ENCODE measurements at regions not wholly inside any gene's neighbourhood (a gene's known extent, or its start where the extent isn't known, plus 50 kb on each side); places are given as distances from the start of the nearest gene placed in this dataset.

DNA sequence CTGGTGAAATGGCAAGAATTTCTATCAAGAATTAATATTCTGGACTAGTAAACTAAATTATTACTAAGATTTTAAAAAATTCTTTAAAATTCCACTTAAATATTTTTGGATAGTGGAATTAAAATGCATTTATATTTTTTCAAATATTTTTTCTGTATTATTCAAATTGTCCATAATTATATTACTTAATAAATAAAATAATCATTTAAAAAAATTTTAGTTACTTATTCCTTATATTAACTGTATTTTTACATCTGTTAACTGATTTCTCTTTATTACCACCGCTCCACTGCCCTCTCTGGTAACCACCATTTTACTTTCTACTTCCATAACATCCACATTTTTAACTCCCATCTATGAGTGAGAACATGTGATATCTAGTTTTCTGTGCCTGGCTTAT, 828.4 kb downstream of the VGLL3 start:
- DNase-seq: no peak

DNA sequence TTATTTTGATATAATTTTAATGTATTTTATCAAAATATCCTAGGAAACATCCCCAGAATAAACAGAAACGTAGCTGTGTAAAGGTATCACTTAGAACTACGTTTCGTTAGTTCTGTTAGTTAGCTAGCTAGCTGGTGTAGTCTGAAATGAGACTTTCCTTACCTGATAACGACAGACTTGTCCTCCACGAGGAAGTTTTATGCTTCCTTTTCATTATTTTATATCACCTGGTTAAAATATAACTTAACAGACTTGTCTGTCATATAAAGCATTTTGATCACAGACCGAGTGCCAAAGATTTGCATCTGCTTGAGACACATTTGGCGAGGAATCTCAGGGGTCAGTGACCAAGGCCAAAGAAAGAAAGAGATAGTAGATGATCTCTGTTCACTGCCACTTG, 829.5 kb downstream of the VGLL3 start:
- no peak for DNase-seq

DNA sequence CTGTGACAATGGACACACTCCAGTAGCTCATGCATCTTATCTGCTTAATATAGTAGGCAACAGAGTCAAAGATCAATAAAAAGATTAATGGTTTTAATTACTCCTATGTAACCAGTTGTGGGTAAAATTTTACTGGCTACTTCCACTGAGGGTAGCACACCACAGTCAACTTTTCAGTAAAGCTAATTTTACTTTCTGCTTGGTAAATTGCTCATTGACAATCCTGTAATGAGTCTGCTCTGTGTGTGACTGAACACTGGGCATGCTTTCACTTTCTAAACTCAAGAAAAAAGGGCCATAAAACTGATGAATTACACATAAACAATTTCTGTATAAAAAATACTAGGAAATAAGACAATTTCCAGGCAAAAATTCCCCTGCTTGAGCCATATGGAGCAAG, 838.3 kb downstream of the VGLL3 start:
- no peak for DNase-seq

DNA sequence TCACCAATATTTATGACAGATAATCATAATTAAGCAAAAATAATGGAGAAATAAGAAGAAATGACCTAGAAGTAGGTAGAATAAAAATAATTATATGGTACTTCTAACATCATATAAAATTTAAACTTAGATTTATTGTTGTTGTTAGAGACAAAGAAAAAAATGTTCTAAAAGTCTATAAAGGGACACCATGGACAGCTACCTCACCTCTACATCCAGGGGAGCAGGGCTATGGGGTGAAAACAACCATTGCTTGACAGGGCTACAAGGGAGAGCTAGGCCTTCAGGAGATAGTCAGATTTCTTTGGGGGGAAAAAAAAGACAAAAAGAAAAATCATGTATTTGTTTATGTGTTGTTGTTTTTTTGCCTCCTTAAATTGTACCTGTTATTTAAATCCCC, 841.9 kb downstream of the VGLL3 start:
- DNase-seq: no peak

DNA sequence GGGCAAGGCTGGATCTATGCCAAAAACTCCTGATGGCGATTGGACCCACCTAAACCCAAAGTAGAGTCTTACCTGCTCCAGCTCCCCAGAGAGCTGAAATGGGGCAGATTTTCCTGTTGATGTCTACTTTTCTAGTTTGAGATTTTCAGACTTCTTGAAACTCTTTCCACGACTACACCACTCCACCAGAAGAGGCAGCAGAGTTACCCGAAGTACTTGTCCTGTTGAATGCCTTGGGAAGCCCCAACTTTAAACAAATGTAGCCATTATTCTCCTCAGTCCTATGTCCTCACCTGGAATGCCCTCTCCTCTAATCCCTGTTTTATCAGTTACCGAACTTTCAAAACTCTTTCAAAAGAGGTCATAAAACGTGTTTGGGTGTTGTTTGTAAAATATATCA, 843.8 kb downstream of the VGLL3 start:
- no peak for DNase-seq

DNA sequence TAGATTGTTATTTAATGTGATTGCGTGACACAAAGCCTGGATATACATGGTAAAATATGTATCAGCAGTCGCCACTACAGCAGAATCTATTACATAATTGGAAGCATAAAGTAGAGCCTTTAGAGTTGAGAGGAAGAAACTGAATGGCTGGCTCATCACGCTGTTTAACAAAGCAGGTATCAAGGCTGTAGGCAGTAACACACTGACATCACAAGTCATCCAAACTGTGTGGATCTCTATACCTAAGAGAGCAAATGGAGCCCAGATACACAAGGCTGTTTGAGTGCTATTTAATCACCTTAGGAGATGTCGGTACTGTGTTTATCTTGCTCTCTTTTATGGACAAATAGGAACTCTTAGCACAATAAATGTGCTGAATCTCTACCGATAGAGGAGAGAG, 864.4 kb downstream of the VGLL3 start:
- DNase-seq: no peak
